WERI-Rb-1 (cell line): ENCODE measurements at regions not wholly inside any gene's neighbourhood (a gene's known extent, or its start where the extent isn't known, plus 50 kb on each side); places are given as distances from the start of the nearest gene placed in this dataset.

Source experiments
- DNase-seq: peaks from one replicate; pipeline ENCODE4 v3.0.0-alpha.2; 2020
- H3K27ac ChIP-seq: fragments of 250-450 bp; sonication (Bioruptor Pico); 2 replicates; pipeline ENCODE4 v1.5.1; 2020; ENCODE audit warnings: mild to moderate bottlenecking, moderate library complexity
- H3K27me3 ChIP-seq: fragments of 250-450 bp; sonication (Bioruptor Pico); 2 replicates; pipeline ENCODE4 v1.5.1; 2021; ENCODE audit warnings: mild to moderate bottlenecking, low read depth, moderate library complexity; ENCODE audit not compliant: insufficient read depth, severe bottlenecking
- H3K36me3 ChIP-seq: fragments of 250-450 bp; sonication (Bioruptor Pico); 2 replicates; pipeline ENCODE4 v1.5.1; 2020; ENCODE audit warnings: mild to moderate bottlenecking, moderate library complexity
- H3K4me3 ChIP-seq: 2 replicates; pipeline ENCODE4 v1.5.1; 2011; ENCODE audit warnings: low read depth, mild to moderate bottlenecking, control low read depth, low read length
- H3K9me3 ChIP-seq: fragments of 250-450 bp; sonication (Bioruptor Pico); 2 replicates; pipeline ENCODE4 v1.5.1; 2021; ENCODE audit warnings: mild to moderate bottlenecking, moderate library complexity; ENCODE audit not compliant: severe bottlenecking
- TF ChIP-seq, protein P1 (sequence below): IDR thresholded peaks from 2 replicates; pipeline ENCODE4 v1.5.1; 2011; ENCODE audit warnings: low read depth, mild to moderate bottlenecking, control low read depth, inconsistent platforms, low read length

DNA sequence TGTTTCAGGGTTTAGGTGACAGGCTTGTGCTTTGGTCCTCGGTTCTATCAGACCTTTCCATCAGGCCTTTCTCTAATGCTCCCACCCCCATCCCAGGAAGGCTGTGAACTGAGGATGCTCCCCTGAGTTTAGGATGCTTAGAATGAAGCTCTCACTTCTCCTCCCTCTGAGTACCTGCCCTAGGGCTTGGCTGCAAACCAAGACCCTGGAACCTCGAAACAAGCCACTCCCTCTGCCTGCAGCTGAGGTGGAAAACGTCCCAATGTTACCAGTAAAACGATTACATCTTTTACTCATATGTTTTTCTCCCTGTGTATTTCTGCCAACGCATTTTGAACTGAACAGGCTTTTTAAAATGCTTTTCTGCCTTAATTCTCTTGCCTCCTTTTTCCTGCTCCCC lies 54.5 kb upstream of the BMAL1 start:
- Histone ChIP-seq H3K9me3 (no peaks in the 10 kb centered on the region), H3K27me3 (peaks cover 41% of the 10 kb centered on the region), H3K4me3 (no peak overlapping the region), H3K27ac (no peak overlapping the region), H3K36me3 (no peaks in the 10 kb centered on the region)
- DNase-seq: no peak
- TF ChIP-seq, protein P1, sequence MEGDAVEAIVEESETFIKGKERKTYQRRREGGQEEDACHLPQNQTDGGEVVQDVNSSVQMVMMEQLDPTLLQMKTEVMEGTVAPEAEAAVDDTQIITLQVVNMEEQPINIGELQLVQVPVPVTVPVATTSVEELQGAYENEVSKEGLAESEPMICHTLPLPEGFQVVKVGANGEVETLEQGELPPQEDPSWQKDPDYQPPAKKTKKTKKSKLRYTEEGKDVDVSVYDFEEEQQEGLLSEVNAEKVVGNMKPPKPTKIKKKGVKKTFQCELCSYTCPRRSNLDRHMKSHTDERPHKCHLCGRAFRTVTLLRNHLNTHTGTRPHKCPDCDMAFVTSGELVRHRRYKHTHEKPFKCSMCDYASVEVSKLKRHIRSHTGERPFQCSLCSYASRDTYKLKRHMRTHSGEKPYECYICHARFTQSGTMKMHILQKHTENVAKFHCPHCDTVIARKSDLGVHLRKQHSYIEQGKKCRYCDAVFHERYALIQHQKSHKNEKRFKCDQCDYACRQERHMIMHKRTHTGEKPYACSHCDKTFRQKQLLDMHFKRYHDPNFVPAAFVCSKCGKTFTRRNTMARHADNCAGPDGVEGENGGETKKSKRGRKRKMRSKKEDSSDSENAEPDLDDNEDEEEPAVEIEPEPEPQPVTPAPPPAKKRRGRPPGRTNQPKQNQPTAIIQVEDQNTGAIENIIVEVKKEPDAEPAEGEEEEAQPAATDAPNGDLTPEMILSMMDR: no peak

GRCh38 chr11:13224324-13224723 lies 53.3 kb upstream of the BMAL1 start:
- H3K4me3 ChIP-seq: no peak overlapping the region
- no peaks in the 10 kb centered on the region for H3K36me3 ChIP-seq
- H3K9me3 ChIP-seq: no peaks in the 10 kb centered on the region
- DNase-seq: no peak
- TF ChIP-seq, protein P1: no peak
- H3K27ac ChIP-seq: no peak overlapping the region
- peaks cover 40% of the 10 kb centered on the region for H3K27me3 ChIP-seq

GRCh38 chr11:13225038-13226001 lies 52.3 kb upstream of the BMAL1 start:
- TF ChIP-seq, protein P1: no peak

DNA sequence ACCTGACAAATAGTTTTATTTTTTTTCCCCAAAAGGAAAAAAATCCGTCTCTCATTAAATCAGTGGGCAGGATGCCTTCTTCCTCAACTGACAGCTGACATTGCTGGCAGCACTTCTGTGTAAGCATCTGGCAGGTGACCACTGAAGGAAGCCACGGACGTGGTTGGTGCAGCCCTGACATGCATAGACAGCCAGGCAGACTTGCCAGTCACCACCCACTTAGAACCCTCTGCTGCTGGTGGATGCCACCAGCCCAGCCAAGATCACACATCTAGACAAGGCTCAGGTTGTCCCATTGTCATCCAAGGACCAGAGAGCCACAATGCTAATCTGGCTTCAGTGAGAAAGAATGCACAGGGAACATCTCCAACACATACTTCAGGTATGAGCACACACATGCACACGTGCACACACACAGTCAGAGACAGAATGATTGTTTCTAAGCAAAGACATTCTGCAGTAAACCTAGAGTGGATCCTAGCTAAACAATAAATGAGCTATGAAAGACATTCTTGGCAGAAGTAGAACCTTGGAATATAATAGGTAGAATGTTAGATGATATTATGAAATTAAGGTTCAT lies 49.8 kb upstream of the BMAL1 start:
- DNase-seq: no peak
- Histone ChIP-seq H3K4me3 (no peak overlapping the region), H3K27ac (no peak overlapping the region), H3K9me3 (no peaks in the 10 kb centered on the region), H3K36me3 (no peaks in the 10 kb centered on the region), H3K27me3 (peaks cover 41% of the 10 kb centered on the region)
- TF ChIP-seq, protein P1: no peak

More at GRCh38 chr11:13225038-13226001, 52.3 kb upstream of the BMAL1 start:
- peaks cover 34% of the 10 kb centered on the region for H3K27me3 ChIP-seq
- DNase-seq: no peak
- no peak overlapping the region for H3K4me3 ChIP-seq
- H3K9me3 ChIP-seq: no peaks in the 10 kb centered on the region
- no peaks in the 10 kb centered on the region for H3K36me3 ChIP-seq
- H3K27ac ChIP-seq: no peak overlapping the region
